IMR-90 (cell line): ENCODE measurements at regions not wholly inside any gene's neighbourhood (a gene's known extent, or its start where the extent isn't known, plus 50 kb on each side); places are given as distances from the start of the nearest gene placed in this dataset.

Experiments used
- ATAC-seq: fragments of 200-7000 bp; cut with Tn5 transposase; 2 replicates; pipeline ENCODE4 v1.9.1; 2020; ENCODE audit warnings: low read depth, mild to moderate bottlenecking, moderate library complexity
- BruUV-seq: library from RNA; stranded (reverse); fragments of 400-500 nt; replicated peaks from 2 replicates; lab custom pipeline; 2021; lab: Mats Ljungman, UMichigan
- CTCF ChIA-PET: fragments of 300-600 bp; formaldehyde crosslinking; extraction: SDS; loops from one replicate; lab custom pipeline; 2021; ENCODE audit warnings: antibody characterized with exemption; lab: Yijun Ruan, JAX
- POLR2A ChIA-PET: fragments of 300-600 bp; sonication (Branson Sonifier 250); formaldehyde crosslinking; loops from one replicate; lab custom pipeline; 2022; ENCODE audit warnings: antibody characterized with exemption; ENCODE audit not compliant: unreplicated experiment; lab: Charles Lee
- DNase-seq: peaks from one replicate; pipeline ENCODE4 v3.0.0; 2013
- H2AFZ ChIP-seq: replicated peaks from 2 replicates; pipeline ENCODE3; 2013; ENCODE audit warnings: low read length, mild to moderate bottlenecking; ENCODE audit not compliant: poor library complexity
- H2AK5ac ChIP-seq: 2 replicates; pipeline ENCODE4 v1.6.1; 2013; ENCODE audit warnings: low read depth, low read length, inconsistent platforms
- H2AK9ac ChIP-seq: replicated peaks from 2 replicates; pipeline ENCODE3; 2013; ENCODE audit warnings: mild to moderate bottlenecking, low read depth, low read length, moderate library complexity; ENCODE audit not compliant: poor library complexity
- H2BK120ac ChIP-seq: 2 replicates; pipeline ENCODE4 v1.6.1; 2013; ENCODE audit warnings: low read depth, low read length, inconsistent platforms
- H2BK15ac ChIP-seq: 3 replicates; pipeline ENCODE4 v1.6.1; 2013; ENCODE audit warnings: low read depth, low read length, inconsistent platforms
- H2BK20ac ChIP-seq: 2 replicates; pipeline ENCODE4 v1.6.1; 2013; ENCODE audit warnings: low read depth, mild to moderate bottlenecking, inconsistent platforms, low read length, moderate library complexity
- H2BK5ac ChIP-seq: 2 replicates; pipeline ENCODE4 v1.6.1; 2013; ENCODE audit warnings: mild to moderate bottlenecking, low read depth, low read length, inconsistent platforms; ENCODE audit not compliant: poor library complexity, severe bottlenecking
- H3K14ac ChIP-seq: replicated peaks from 2 replicates; pipeline ENCODE4 v1.6.1; 2013; ENCODE audit warnings: low read depth, low read length, inconsistent platforms
- H3K18ac ChIP-seq: 2 replicates; pipeline ENCODE4 v1.6.1; 2013; ENCODE audit warnings: low read depth, low read length, control low read depth
- H3K23ac ChIP-seq: 2 replicates; pipeline ENCODE4 v1.6.1; 2013; ENCODE audit warnings: low read depth, low read length, inconsistent platforms
- H3K27ac ChIP-seq: 2 replicates; pipeline ENCODE4 v1.5.1; 2013; ENCODE audit warnings: mild to moderate bottlenecking, control low read depth, low read length; ENCODE audit not compliant: insufficient read depth
- H3K27me3 ChIP-seq: 2 replicates; pipeline ENCODE4 v1.6.1; 2013; ENCODE audit warnings: low read length; ENCODE audit not compliant: control insufficient read depth, insufficient read depth
- H3K36me3 ChIP-seq: 2 replicates; pipeline ENCODE4 v1.6.1; 2013; ENCODE audit warnings: low read length, mixed read lengths; ENCODE audit not compliant: control insufficient read depth, insufficient read depth
- H3K4ac ChIP-seq: 2 replicates; pipeline ENCODE4 v1.6.1; 2013; ENCODE audit warnings: low read depth, low read length, inconsistent platforms
- H3K4me1 ChIP-seq: 2 replicates; pipeline ENCODE4 v1.6.1; 2013; ENCODE audit warnings: low read length, mixed read lengths; ENCODE audit not compliant: control insufficient read depth, insufficient read depth
- H3K4me2 ChIP-seq: 2 replicates; pipeline ENCODE4 v1.6.1; 2013; ENCODE audit warnings: low read depth, mild to moderate bottlenecking, control low read depth, low read length, moderate library complexity
- H3K4me3 ChIP-seq: 2 replicates; pipeline ENCODE4 v1.5.1; 2013; ENCODE audit warnings: low read depth, mild to moderate bottlenecking, control low read depth, low read length, moderate library complexity; ENCODE audit not compliant: insufficient read depth
- H3K56ac ChIP-seq: 2 replicates; pipeline ENCODE4 v1.6.1; 2013; ENCODE audit warnings: low read length, inconsistent platforms; ENCODE audit not compliant: insufficient read depth; ENCODE audit errors: extremely low read depth
- H3K79me1 ChIP-seq, 2 experiments: 2 replicates each; pipeline ENCODE4 v1.6.1; 2013; ENCODE audit warnings: low read length in 2 of 2, inconsistent platforms in 1 of 2, low read depth in 1 of 2
- H3K9ac ChIP-seq: 2 replicates; pipeline ENCODE4 v1.6.1; 2013; ENCODE audit warnings: low read depth, low read length, control low read depth
- H3K9me1 ChIP-seq: 2 replicates; pipeline ENCODE4 v1.6.1; 2013; ENCODE audit warnings: low read length, inconsistent platforms; ENCODE audit not compliant: insufficient read depth
- H3K9me3 ChIP-seq: 2 replicates; pipeline ENCODE4 v1.6.1; 2013; ENCODE audit warnings: low read length; ENCODE audit not compliant: control insufficient read depth, insufficient read depth
- H4K20me1 ChIP-seq: 2 replicates; pipeline ENCODE4 v1.6.1; 2013; ENCODE audit warnings: low read length, inconsistent platforms; ENCODE audit not compliant: insufficient read depth
- H4K5ac ChIP-seq: 2 replicates; pipeline ENCODE4 v1.6.1; 2013; ENCODE audit warnings: mild to moderate bottlenecking, low read depth, low read length, control low read depth
- H4K8ac ChIP-seq, 2 experiments: 2 replicates each; pipeline ENCODE4 v1.6.1; 2013; ENCODE audit warnings: low read depth in 2 of 2, low read length in 2 of 2, control low read depth in 1 of 2, inconsistent platforms in 1 of 2
- H4K91ac ChIP-seq: 2 replicates; pipeline ENCODE4 v1.6.1; 2013; ENCODE audit warnings: low read depth, low read length, inconsistent platforms; ENCODE audit not compliant: insufficient read depth
- BHLHE40 ChIP-seq: fragments of 150-350 bp; IDR thresholded peaks from 2 replicates; pipeline ENCODE4 v1.6.1; 2016; ENCODE audit warnings: mild to moderate bottlenecking, low read depth, low read length
- NFE2L2 ChIP-seq: fragments of 150-350 bp; IDR thresholded peaks from 2 replicates; pipeline ENCODE4 v1.6.1; 2016; ENCODE audit warnings: low read depth, mild to moderate bottlenecking, low read length
- RAD21 ChIP-seq: IDR thresholded peaks from 2 replicates; pipeline ENCODE4 v1.6.1; 2012; ENCODE audit warnings: low read length, improper control_type of control experiment
- SMC3 ChIP-seq: fragments of 150-350 bp; IDR thresholded peaks from 2 replicates; pipeline ENCODE4 v1.6.1; 2016; ENCODE audit warnings: low read depth, mild to moderate bottlenecking, antibody characterized with exemption, low read length, moderate library complexity
- WGBS, 2 experiments: methylation state at CpG; one replicate each; pipeline versions ENCODE4 v1.1.5 to v1.1.7; 2013; ENCODE audit warnings: missing lambda C conversion rate in 2 of 2; ENCODE audit not compliant: insufficient read length in 1 of 2; ENCODE audit errors: extremely low coverage in 2 of 2; 5-methylcytosine and 5-hydroxymethylcytosine counted together
- dilution Hi-C: fragments of 300-500 bp; cut with HindIII; formaldehyde crosslinking; loops from one replicate; pipeline ENCODE4 v1.14.3; 2018; ENCODE audit warnings: low sequenced_read_pairs; ENCODE audit not compliant: unreplicated experiment
- in situ Hi-C: fragments of 300-500 bp; cut with MboI; formaldehyde crosslinking; loops from 3 replicates; pipeline ENCODE4 v1.14.3; 2019; ENCODE audit warnings: low sequenced_read_pairs, inconsistent platforms, mixed read lengths
- intact Hi-C: fragments of 100-400 bp; cut with micrococcal nuclease; formaldehyde crosslinking; loops from 2 replicates; pipeline ENCODE4 v1.10.0; 2022

DNA sequence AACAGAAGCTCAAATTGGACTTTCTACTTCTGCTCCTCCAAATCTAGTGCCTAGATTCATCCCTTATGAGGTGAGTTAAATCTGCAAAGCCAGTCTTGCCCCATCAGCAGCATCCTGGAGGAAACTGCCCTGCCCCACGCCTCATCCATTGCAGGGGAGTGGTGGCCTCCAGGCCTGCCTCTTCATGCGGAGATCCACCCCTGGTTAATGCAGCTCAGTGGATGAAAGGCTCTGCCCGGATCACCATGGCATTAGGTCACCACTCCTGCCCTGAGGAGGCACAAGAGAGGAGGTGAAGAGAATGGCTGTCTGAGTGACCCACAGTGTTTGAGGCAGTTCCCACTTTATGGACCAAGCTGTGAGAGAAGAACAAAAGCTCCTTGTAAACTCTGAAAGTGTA is 218.1 kb downstream of the C12orf75 start:
- no peak overlapping the region for H3K18ac ChIP-seq
- TF ChIP-seq SMC3: no peak
- no peak for TF ChIP-seq BHLHE40
- no peak for TF ChIP-seq NFE2L2
- no peak for TF ChIP-seq RAD21
- H3K4me1 ChIP-seq: no peaks in the 10 kb centered on the region
- H3K4ac ChIP-seq: no peak overlapping the region
- intact Hi-C loops (no loop called here), dilution Hi-C loops (no loop called here), in situ Hi-C loops (no loop called here)
- DNase-seq (no peak), ATAC-seq (no peak)
- H2BK15ac ChIP-seq: no peak overlapping the region
- peak overlapping the region; percentile 63 for H2AK9ac ChIP-seq
- H2AFZ ChIP-seq: no peak overlapping the region
- H4K5ac ChIP-seq: no peak overlapping the region
- H3K14ac ChIP-seq: no peak overlapping the region
- WGBS, 2 experiments: 100% methylated on average over 2 of the region's 3 CpGs; no CpG with 5 or more reads in 1 of the 2 experiments
- no peaks in the 10 kb centered on the region for H3K79me1 ChIP-seq
- H4K20me1 ChIP-seq: no peaks in the 10 kb centered on the region
- H3K56ac ChIP-seq: no peak overlapping the region
- no peak overlapping the region for H2BK120ac ChIP-seq
- H2AK5ac ChIP-seq: no peak overlapping the region
- H4K91ac ChIP-seq: no peak overlapping the region
- CTCF ChIA-PET: no interaction called here
- H3K4me3 ChIP-seq: no peak overlapping the region
- H3K9ac ChIP-seq: no peak overlapping the region
- no peaks in the 10 kb centered on the region for H3K36me3 ChIP-seq
- POLR2A ChIA-PET: no interaction called here
- peaks cover 2% of the 10 kb centered on the region; the same call in 1 of the 2 replicates for H3K9me3 ChIP-seq
- no peak overlapping the region for H3K27ac ChIP-seq
- no TSS peak for BruUV-seq
- H2BK20ac ChIP-seq: no peak overlapping the region
- no peak overlapping the region for H2BK5ac ChIP-seq
- no peaks in the 10 kb centered on the region; the same call in 1 of the 2 replicates for H3K27me3 ChIP-seq
- no peak overlapping the region for H3K23ac ChIP-seq
- no peaks in the 10 kb centered on the region for H3K9me1 ChIP-seq
- H3K4me2 ChIP-seq: no peak overlapping the region
- no peak overlapping the region for H4K8ac ChIP-seq
